ENCODE measurements at regions not wholly inside any gene's neighbourhood (a gene's known extent, or its start where the extent isn't known, plus 50 kb on each side); places are given as distances from the start of the nearest gene placed in this dataset.

- TF ChIP-seq CTCF (IDR thresholded peaks at IDR 0.05) (no peak), POLR2A (IDR thresholded peaks at IDR 0.05) (no peak)
Measured at GRCh38 chr2:16184341-16184890, 244.1 kb downstream of the MYCN start.

All from thyroid gland (tissue), 4 donors.